KMS-11 (cell line): ENCODE measurements at regions not wholly inside any gene's neighbourhood (a gene's known extent, or its start where the extent isn't known, plus 50 kb on each side); places are given as distances from the start of the nearest gene placed in this dataset.

Experiments used
- H2AFZ ChIP-seq: fragments of 200-600 bp; sonication (generic); 2 replicates; pipeline ENCODE4 v1.6.1; 2016; ENCODE audit warnings: antibody characterized with exemption, mixed run types, low read depth
- H3K27ac ChIP-seq: fragments of 200-600 bp; sonication (generic); 2 replicates; pipeline ENCODE4 v1.6.1; 2016; ENCODE audit warnings: mild to moderate bottlenecking, mixed run types
- H3K27me3 ChIP-seq: fragments of 200-600 bp; sonication (generic); 2 replicates; pipeline ENCODE4 v1.6.1; 2017; ENCODE audit warnings: mild to moderate bottlenecking, low read depth, mixed run types, moderate library complexity; ENCODE audit not compliant: insufficient read depth
- H3K36me3 ChIP-seq: fragments of 200-600 bp; sonication (generic); 2 replicates; pipeline ENCODE4 v1.6.1; 2017; ENCODE audit warnings: mild to moderate bottlenecking, mixed run types; ENCODE audit not compliant: insufficient read depth
- H3K4me1 ChIP-seq: fragments of 200-600 bp; sonication (generic); 2 replicates; pipeline ENCODE4 v1.6.1; 2016; ENCODE audit warnings: mild to moderate bottlenecking, low read depth, mixed run types; ENCODE audit not compliant: poor library complexity, severe bottlenecking
- H3K4me2 ChIP-seq: fragments of 200-600 bp; sonication (generic); 2 replicates; pipeline ENCODE4 v1.7.0; 2016; ENCODE audit warnings: mild to moderate bottlenecking, mixed run types
- H3K4me3 ChIP-seq: fragments of 200-600 bp; sonication (generic); IDR thresholded peaks from 2 replicates; pipeline ENCODE4 v1.6.1; 2017; ENCODE audit warnings: low read depth, low read length, mixed read lengths; ENCODE audit not compliant: insufficient read depth
- H3K79me2 ChIP-seq: fragments of 200-600 bp; sonication (generic); 2 replicates; pipeline ENCODE4 v1.6.1; 2016; ENCODE audit warnings: low read depth, mixed run types; ENCODE audit not compliant: insufficient read depth
- H3K9ac ChIP-seq: fragments of 200-600 bp; sonication (generic); 2 replicates; pipeline ENCODE4 v1.6.1; 2016; ENCODE audit warnings: mild to moderate bottlenecking, mixed run types
- H4K20me1 ChIP-seq: fragments of 200-600 bp; sonication (generic); 2 replicates; pipeline ENCODE4 v1.6.1; 2016; ENCODE audit warnings: mild to moderate bottlenecking, mixed run types; ENCODE audit not compliant: insufficient read depth
- CTCF ChIP-seq: fragments of 200-600 bp; sonication (generic); conservative IDR thresholded peaks from 2 replicates; pipeline ENCODE4 v1.6.1; 2017; ENCODE audit warnings: low read depth, mild to moderate bottlenecking, antibody characterized with exemption, low read length, moderate library complexity, mixed read lengths

DNA sequence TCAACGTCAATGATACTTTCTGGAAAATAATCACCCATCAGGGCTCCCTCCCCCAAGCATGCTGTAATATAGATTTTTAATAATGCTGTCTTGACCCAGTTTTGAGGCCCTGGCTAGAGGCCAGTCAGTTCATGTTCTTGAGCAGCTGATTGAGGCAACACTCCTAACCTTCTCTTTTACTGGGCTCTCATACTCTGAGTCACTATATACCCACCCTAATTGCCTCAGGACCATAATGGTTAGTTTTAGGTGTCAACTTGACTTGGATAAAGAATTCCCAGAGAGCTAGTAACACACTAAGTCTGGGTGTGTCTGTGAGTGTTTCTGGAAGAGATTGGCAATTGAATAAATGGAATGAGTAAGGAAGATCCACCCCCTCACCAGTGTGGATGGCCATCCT, 527.0 kb upstream of the ATP2B1 start:
- Histone ChIP-seq H3K4me3 (no peak overlapping the region), H3K9ac (no peak overlapping the region), H3K27ac (no peak overlapping the region), H3K79me2 (no peaks in the 10 kb centered on the region), H4K20me1 (no peaks in the 10 kb centered on the region), H3K4me1 (no peaks in the 10 kb centered on the region), H2AFZ (no peak overlapping the region), H3K27me3 (no peaks in the 10 kb centered on the region), H3K4me2 (no peak overlapping the region), H3K36me3 (no peaks in the 10 kb centered on the region)
- no peak for TF ChIP-seq CTCF

GRCh38 chr12:90234472-90234871, 525.8 kb upstream of the ATP2B1 start:
- no peaks in the 10 kb centered on the region for H3K36me3 ChIP-seq
- no peak overlapping the region for H2AFZ ChIP-seq
- no peaks in the 10 kb centered on the region for H3K27me3 ChIP-seq
- H3K79me2 ChIP-seq = no peaks in the 10 kb centered on the region
- no peak overlapping the region for H3K4me2 ChIP-seq
- no peak overlapping the region for H3K27ac ChIP-seq
- H3K4me1 ChIP-seq = no peaks in the 10 kb centered on the region
- H4K20me1 ChIP-seq = no peaks in the 10 kb centered on the region
- H3K9ac ChIP-seq = no peak overlapping the region
- no peak for TF ChIP-seq CTCF
- H3K4me3 ChIP-seq = no peak overlapping the region

- Histone ChIP-seq H3K4me3 (no peak overlapping the region), H3K79me2 (no peaks in the 10 kb centered on the region), H4K20me1 (no peaks in the 10 kb centered on the region), H3K9ac (no peak overlapping the region), H3K27me3 (no peaks in the 10 kb centered on the region), H2AFZ (no peak overlapping the region), H3K4me2 (no peak overlapping the region), H3K27ac (no peak overlapping the region), H3K4me1 (no peaks in the 10 kb centered on the region), H3K36me3 (no peaks in the 10 kb centered on the region)
- TF ChIP-seq CTCF = no peak
Observed at GRCh38 chr12:90233168-90234100, 524.8 kb upstream of the ATP2B1 start.

- Histone ChIP-seq H3K27ac (no peak overlapping the region), H4K20me1 (no peaks in the 10 kb centered on the region), H3K79me2 (no peaks in the 10 kb centered on the region), H3K9ac (no peak overlapping the region), H2AFZ (no peak overlapping the region), H3K27me3 (no peaks in the 10 kb centered on the region), H3K4me3 (no peak overlapping the region), H3K36me3 (no peaks in the 10 kb centered on the region), H3K4me2 (no peak overlapping the region), H3K4me1 (no peaks in the 10 kb centered on the region)
- TF ChIP-seq CTCF = no peak
Observed at GRCh38 chr12:90229407-90230170, 521.0 kb upstream of the ATP2B1 start.
